H9 (cell line): ENCODE measurements at regions not wholly inside any gene's neighbourhood (a gene's known extent, or its start where the extent isn't known, plus 50 kb on each side); places are given as distances from the start of the nearest gene placed in this dataset.

Experiments used
- DNase-seq: peaks from one replicate; pipeline ENCODE4 v3.0.0-alpha.2; 2017
- H2AFZ ChIP-seq: one replicate; pipeline ENCODE4 v1.6.1; 2013; ENCODE audit warnings: mild to moderate bottlenecking, low read length, control low read depth, moderate library complexity
- H2AK5ac ChIP-seq: 2 replicates; pipeline ENCODE4 v1.6.1; 2013; ENCODE audit warnings: low read length, control low read depth, mixed read lengths; ENCODE audit not compliant: insufficient read length
- H2BK120ac ChIP-seq: one replicate; pipeline ENCODE4 v1.6.1; 2013; ENCODE audit warnings: low read depth, mild to moderate bottlenecking, low read length, control low read depth, inconsistent platforms; ENCODE audit not compliant: poor library complexity, severe bottlenecking
- H2BK12ac ChIP-seq: 2 replicates; pipeline ENCODE4 v1.6.1; 2013; ENCODE audit warnings: low read length, control low read depth, mixed read lengths, low read depth; ENCODE audit not compliant: insufficient read length
- H2BK15ac ChIP-seq: 2 replicates; pipeline ENCODE4 v1.6.1; 2013; ENCODE audit warnings: low read depth, low read length, control low read depth
- H2BK20ac ChIP-seq: one replicate; pipeline ENCODE4 v1.6.1; 2013; ENCODE audit warnings: low read depth, mild to moderate bottlenecking, low read length, control low read depth, inconsistent platforms; ENCODE audit not compliant: poor library complexity, severe bottlenecking
- H2BK5ac ChIP-seq: 2 replicates; pipeline ENCODE4 v1.6.1; 2013; ENCODE audit warnings: low read length, control low read depth, mixed read lengths; ENCODE audit not compliant: insufficient read length
- H3K14ac ChIP-seq: 2 replicates; pipeline ENCODE4 v1.6.1; 2013; ENCODE audit warnings: low read length, control low read depth; ENCODE audit not compliant: insufficient read depth
- H3K18ac ChIP-seq: 2 replicates; pipeline ENCODE4 v1.6.1; 2013; ENCODE audit warnings: low read depth, mild to moderate bottlenecking, mixed read lengths, low read length, control low read depth; ENCODE audit not compliant: insufficient read length
- H3K23ac ChIP-seq: 2 replicates; pipeline ENCODE4 v1.6.1; 2013; ENCODE audit warnings: low read length, control low read depth, mixed read lengths, low read depth; ENCODE audit not compliant: insufficient read length
- H3K23me2 ChIP-seq: 2 replicates; pipeline ENCODE4 v1.6.1; 2013; ENCODE audit warnings: low read depth, mild to moderate bottlenecking, mixed read lengths, low read length, control low read depth; ENCODE audit not compliant: insufficient read length, poor library complexity, severe bottlenecking
- H3K27ac ChIP-seq: 2 replicates; pipeline ENCODE4 v1.5.1; 2013; ENCODE audit warnings: low read length, control low read depth, mixed read lengths, low read depth; ENCODE audit not compliant: insufficient read length
- H3K27me3 ChIP-seq: 2 replicates; pipeline ENCODE4 v1.6.1; 2013; ENCODE audit warnings: low read length, control low read depth, inconsistent platforms; ENCODE audit not compliant: insufficient read depth
- H3K4ac ChIP-seq: 2 replicates; pipeline ENCODE4 v1.6.1; 2013; ENCODE audit warnings: low read depth, mild to moderate bottlenecking, control low read depth, inconsistent platforms, low read length, moderate library complexity
- H3K4me1 ChIP-seq: 2 replicates; pipeline ENCODE4 v1.6.1; 2013; ENCODE audit warnings: low read length, control low read depth, inconsistent platforms; ENCODE audit not compliant: insufficient read depth
- H3K4me2 ChIP-seq: 2 replicates; pipeline ENCODE4 v1.6.1; 2013; ENCODE audit warnings: low read length, control low read depth, mixed read lengths; ENCODE audit not compliant: insufficient read length, insufficient read depth
- H3K56ac ChIP-seq: 2 replicates; pipeline ENCODE4 v1.6.1; 2013; ENCODE audit warnings: low read depth, mild to moderate bottlenecking, mixed read lengths, low read length, control low read depth; ENCODE audit not compliant: insufficient read length
- H3K79me1 ChIP-seq: 2 replicates; pipeline ENCODE4 v1.6.1; 2013; ENCODE audit warnings: low read depth, mild to moderate bottlenecking, moderate library complexity, low read length, control low read depth, inconsistent platforms; ENCODE audit not compliant: insufficient read depth, poor library complexity, severe bottlenecking
- H3K79me2 ChIP-seq: 2 replicates; pipeline ENCODE4 v1.6.1; 2013; ENCODE audit warnings: low read length, control low read depth, inconsistent platforms; ENCODE audit not compliant: insufficient read depth
- H3K9ac ChIP-seq: 2 replicates; pipeline ENCODE4 v1.6.1; 2013; ENCODE audit warnings: low read length, control low read depth, mixed read lengths; ENCODE audit not compliant: insufficient read length; ENCODE audit errors: extremely low read depth
- H3K9me3 ChIP-seq: one replicate; pipeline ENCODE4 v1.6.1; 2013; ENCODE audit warnings: low read depth, low read length, inconsistent platforms; ENCODE audit not compliant: control insufficient read depth
- H3T11ph ChIP-seq: one replicate; pipeline ENCODE4 v1.6.1; 2013; ENCODE audit warnings: mild to moderate bottlenecking, low read length, control low read depth, inconsistent platforms
- H4K20me1 ChIP-seq: one replicate; pipeline ENCODE4 v1.6.1; 2013; ENCODE audit not compliant: control insufficient read depth, insufficient read length, insufficient read depth
- H4K5ac ChIP-seq: 2 replicates; pipeline ENCODE4 v1.6.1; 2013; ENCODE audit warnings: low read depth, mild to moderate bottlenecking, mixed read lengths, low read length, control low read depth; ENCODE audit not compliant: insufficient read length
- H4K8ac ChIP-seq: replicated peaks from 2 replicates; pipeline ENCODE4 v1.6.1; 2013; ENCODE audit warnings: low read length, control low read depth, mixed read lengths, low read depth; ENCODE audit not compliant: insufficient read length
- H4K91ac ChIP-seq: 2 replicates; pipeline ENCODE4 v1.6.1; 2013; ENCODE audit warnings: low read depth, mild to moderate bottlenecking, moderate library complexity, mixed read lengths, low read length, control low read depth; ENCODE audit not compliant: insufficient read length
- H3K27ac Mint-ChIP-seq, 3 experiments: 2 replicates in 2 of 3; 3 replicates in 1 of 3; pipeline ENCODE4 v1.8.0; 2020 to 2021; ENCODE audit warnings: mixed read lengths in 3 of 3, mild to moderate bottlenecking in 1 of 3, moderate library complexity in 1 of 3
- H3K27me3 Mint-ChIP-seq: 2 replicates; pipeline ENCODE4 v1.8.0; 2021; ENCODE audit warnings: low read depth, mild to moderate bottlenecking, moderate library complexity, mixed read lengths
- H3K36me3 Mint-ChIP-seq, 3 experiments: 2 replicates in 2 of 3; 3 replicates in 1 of 3; pipeline ENCODE4 v1.8.0; 2020 to 2021; ENCODE audit warnings: low read depth in 3 of 3, mixed read lengths in 3 of 3; ENCODE audit not compliant: insufficient read depth in 1 of 3
- H3K4me1 Mint-ChIP-seq, 2 experiments: 2 replicates each; pipeline ENCODE4 v1.8.0; 2020; ENCODE audit warnings: mixed read lengths in 2 of 2
- H3K4me3 Mint-ChIP-seq, 2 experiments: 2 replicates in 1 of 2; 3 replicates in 1 of 2; pipeline ENCODE4 v1.8.0; 2020 to 2021; ENCODE audit warnings: mild to moderate bottlenecking in 2 of 2, mixed read lengths in 2 of 2, moderate library complexity in 1 of 2
- H3K9me3 Mint-ChIP-seq, 2 experiments: 2 replicates in 1 of 2; 3 replicates in 1 of 2; pipeline ENCODE4 v1.8.0; 2020; ENCODE audit warnings: mild to moderate bottlenecking in 2 of 2, mixed read lengths in 2 of 2, moderate library complexity in 1 of 2
- WGBS: extraction: QIAGEN DNeasy Blood & Tissue Kit; methylation state at CpG from one replicate; pipeline ENCODE4 v1.1.7; 2013; ENCODE audit warnings: missing lambda C conversion rate, low lambda C conversion rate, mixed read lengths; ENCODE audit not compliant: insufficient read length; ENCODE audit errors: extremely low coverage; 5-methylcytosine and 5-hydroxymethylcytosine counted together
- TF ChIP-seq, protein P1 (sequence below): fragments of 200-600 bp; sonication (generic); conservative IDR thresholded peaks from 3 replicates; pipeline ENCODE4 v1.8.0; 2021; ENCODE audit warnings: antibody characterized with exemption, mild to moderate bottlenecking

DNA sequence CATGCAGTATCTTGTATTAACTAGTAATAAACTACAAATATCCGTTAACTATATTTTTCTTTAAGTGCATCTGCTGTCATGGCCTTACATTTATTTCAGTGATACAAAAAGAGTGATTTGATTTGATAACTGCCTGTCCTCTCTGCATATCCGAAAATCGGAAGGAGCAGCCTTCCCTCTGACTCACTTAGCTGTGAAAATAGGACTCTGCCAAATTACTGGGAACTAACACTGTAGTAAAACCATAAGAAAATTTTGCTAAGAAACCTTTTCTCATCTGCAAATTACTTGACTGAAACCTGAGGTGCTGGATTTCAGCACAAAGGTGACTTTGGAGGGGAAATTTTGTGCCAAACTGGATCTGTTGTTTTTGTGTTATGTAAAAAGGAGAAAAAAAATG lies 176.6 kb upstream of the MKLN1 start:
- Histone ChIP-seq H3K27ac (no peak overlapping the region), H4K5ac (no peak overlapping the region), H2AK5ac (no peak overlapping the region), H3K14ac (no peak overlapping the region), H2BK20ac (no peak overlapping the region), H3K9ac (no peak overlapping the region), H3K18ac (no peak overlapping the region), H3K79me1 (no peaks in the 10 kb centered on the region), H4K91ac (no peak overlapping the region), H2AFZ (no peak overlapping the region), H2BK5ac (no peak overlapping the region), H2BK12ac (no peak overlapping the region), H3K4me2 (no peak overlapping the region), H4K8ac (no peak overlapping the region), H3K56ac (no peak overlapping the region), H3T11ph (no peak overlapping the region), H3K79me2 (no peaks in the 10 kb centered on the region), H3K4ac (no peak overlapping the region), H3K4me1 (no peaks in the 10 kb centered on the region), H2BK120ac (no peak overlapping the region), H4K20me1 (no peaks in the 10 kb centered on the region), H2BK15ac (no peak overlapping the region), H3K23me2 (no peaks in the 10 kb centered on the region), H3K23ac (no peak overlapping the region), H3K27me3 (no peaks in the 10 kb centered on the region), H3K9me3 (no peaks in the 10 kb centered on the region)
- Mint-ChIP-seq H3K27ac (no peak overlapping the region), H3K36me3 (no peaks in the 10 kb centered on the region), H3K4me1 (no peaks in the 10 kb centered on the region), H3K4me3 (no peak overlapping the region), H3K27me3 (no peaks in the 10 kb centered on the region), H3K9me3 (no peaks in the 10 kb centered on the region)
- DNase-seq = no peak
- no CpG with 5 or more reads among the region's 3 CpGs for WGBS
- TF ChIP-seq, protein P1, sequence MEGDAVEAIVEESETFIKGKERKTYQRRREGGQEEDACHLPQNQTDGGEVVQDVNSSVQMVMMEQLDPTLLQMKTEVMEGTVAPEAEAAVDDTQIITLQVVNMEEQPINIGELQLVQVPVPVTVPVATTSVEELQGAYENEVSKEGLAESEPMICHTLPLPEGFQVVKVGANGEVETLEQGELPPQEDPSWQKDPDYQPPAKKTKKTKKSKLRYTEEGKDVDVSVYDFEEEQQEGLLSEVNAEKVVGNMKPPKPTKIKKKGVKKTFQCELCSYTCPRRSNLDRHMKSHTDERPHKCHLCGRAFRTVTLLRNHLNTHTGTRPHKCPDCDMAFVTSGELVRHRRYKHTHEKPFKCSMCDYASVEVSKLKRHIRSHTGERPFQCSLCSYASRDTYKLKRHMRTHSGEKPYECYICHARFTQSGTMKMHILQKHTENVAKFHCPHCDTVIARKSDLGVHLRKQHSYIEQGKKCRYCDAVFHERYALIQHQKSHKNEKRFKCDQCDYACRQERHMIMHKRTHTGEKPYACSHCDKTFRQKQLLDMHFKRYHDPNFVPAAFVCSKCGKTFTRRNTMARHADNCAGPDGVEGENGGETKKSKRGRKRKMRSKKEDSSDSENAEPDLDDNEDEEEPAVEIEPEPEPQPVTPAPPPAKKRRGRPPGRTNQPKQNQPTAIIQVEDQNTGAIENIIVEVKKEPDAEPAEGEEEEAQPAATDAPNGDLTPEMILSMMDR = no peak
